HG02588 (cell line): ENCODE measurements at regions not wholly inside any gene's neighbourhood (a gene's known extent, or its start where the extent isn't known, plus 50 kb on each side); places are given as distances from the start of the nearest gene placed in this dataset.
"Not testable (repeated sequence)": the region's sequence is repeated elsewhere in the genome, so short reads cannot be mapped to it uniquely, and the experiment has no call there.

Source experiments
- ATAC-seq: cut with Tn5 transposase; IDR thresholded peaks from one replicate; pipeline ENCODE4 v1.9.1; 2021; ENCODE audit warnings: mild to moderate bottlenecking, moderate library complexity; ENCODE audit not compliant: unreplicated experiment

DNA sequence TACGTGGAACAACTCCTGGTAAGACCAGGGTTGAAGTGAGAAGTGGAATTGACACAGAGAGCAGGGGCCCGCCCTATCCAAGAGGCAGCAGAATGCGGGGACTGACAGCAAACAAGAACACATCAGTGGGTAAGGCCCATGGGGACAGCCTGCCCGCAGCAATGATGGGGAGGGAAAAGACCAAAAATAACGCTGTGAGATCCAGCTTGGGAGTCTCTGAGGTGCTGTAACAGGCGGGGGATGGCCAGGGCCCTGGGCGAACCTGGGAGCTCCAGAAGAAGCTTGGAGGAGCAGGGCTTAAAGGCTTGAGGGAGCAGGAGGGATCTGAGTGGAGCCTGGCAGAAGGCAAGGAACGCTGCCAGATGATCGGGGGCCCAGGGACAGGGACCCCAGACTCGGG lies 173.4 kb downstream of the TMEM200C start:
- no peak for ATAC-seq

DNA sequence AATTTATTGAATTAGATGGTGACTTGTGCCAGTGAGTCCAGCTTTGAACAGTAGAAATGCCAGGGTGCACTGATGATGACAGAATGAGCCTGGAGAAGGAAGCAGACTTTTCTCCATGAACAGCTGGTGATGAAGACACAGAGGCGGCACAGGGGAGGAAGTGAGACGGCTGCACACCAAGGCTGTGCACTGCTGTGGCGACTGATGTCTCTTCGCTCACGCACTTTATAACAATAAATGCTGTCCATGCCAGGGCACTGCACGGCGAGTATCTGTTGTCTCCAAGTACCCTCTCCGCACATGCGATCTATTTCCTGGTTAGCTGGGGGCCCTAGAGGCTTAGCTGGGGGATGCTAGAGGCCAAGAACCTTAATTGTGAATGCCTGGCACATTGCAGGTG lies 175.2 kb downstream of the TMEM200C start:
- ATAC-seq = no peak

GRCh38 chr18:5717256-5717655 lies 173.5 kb upstream of the EPB41L3 start:
- ATAC-seq = no peak

DNA sequence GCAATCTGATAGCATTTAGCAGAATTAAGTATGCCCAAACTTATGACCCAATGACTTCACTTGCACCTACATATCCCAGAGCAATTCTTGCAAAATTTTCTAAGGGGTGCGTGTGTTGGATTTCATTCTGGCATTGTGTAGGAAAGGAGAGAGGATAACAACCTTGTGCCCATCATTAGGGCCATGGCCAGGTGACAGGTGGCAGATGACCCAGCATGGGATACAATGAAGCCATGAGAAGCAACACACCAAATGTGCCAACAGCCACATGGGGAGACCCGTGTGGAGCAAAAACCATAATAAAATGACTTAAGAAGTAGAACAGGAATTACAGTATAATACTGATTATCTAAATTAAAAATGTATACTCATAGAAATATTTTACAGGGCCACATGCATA lies 166.9 kb upstream of the EPB41L3 start:
- ATAC-seq = no peak

GRCh38 chr18:5710235-5710634 lies 166.4 kb upstream of the EPB41L3 start:
- ATAC-seq = no peak

DNA sequence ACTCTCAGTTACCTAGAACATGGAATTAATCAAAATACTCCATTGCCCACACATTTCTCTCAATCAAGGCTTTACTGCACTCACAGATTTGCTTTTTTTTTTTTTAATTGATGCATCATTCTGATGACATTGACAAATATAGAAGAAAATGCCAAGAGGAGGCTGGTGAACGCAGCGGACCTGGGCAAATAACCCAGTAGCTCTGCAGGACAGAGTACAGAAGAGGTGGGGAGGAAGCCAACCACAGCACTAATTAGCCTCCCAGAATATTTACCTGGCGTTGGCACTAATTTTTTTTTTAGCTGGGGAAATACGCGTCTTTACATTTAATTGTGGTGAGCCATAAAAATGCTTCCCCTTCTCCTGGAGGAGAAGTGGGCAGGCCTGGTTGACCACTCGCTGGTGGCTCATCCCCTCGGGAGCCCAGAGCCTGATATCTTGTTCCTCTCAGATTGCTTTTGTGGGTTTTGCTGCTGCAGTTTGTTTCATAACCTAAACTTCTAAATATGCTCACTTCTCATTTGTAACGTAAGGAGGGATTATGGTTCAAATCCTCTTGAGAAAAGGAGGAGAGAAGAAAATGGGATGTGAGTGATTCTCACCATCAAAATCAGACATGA lies 165.8 kb upstream of the EPB41L3 start:
- ATAC-seq = no peak

- ATAC-seq = no peak
Measured at GRCh38 chr18:5707586-5707985, 163.8 kb upstream of the EPB41L3 start.

- no peak for ATAC-seq
Measured at GRCh38 chr18:5705393-5705792, 161.6 kb upstream of the EPB41L3 start.

DNA sequence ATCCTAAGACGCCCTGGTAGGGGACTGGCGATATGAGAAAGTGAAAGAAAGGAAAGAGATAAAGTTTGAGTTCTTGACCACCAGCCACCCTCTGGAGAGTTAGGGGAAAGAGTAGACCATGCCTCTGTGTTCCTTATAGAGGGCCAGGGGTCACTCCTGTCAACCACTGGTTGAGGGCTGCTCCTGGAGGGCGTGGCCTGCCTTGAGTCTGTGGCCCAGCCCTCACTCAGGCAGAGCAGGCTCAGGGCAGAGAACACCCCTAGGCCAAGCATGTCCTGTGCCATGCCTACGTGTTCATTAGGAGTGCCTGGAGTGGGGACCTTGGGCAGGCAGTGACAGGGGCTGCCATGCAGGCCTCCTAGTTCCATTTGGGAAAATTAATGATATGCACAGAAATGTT lies 161.1 kb upstream of the EPB41L3 start:
- no peak for ATAC-seq

DNA sequence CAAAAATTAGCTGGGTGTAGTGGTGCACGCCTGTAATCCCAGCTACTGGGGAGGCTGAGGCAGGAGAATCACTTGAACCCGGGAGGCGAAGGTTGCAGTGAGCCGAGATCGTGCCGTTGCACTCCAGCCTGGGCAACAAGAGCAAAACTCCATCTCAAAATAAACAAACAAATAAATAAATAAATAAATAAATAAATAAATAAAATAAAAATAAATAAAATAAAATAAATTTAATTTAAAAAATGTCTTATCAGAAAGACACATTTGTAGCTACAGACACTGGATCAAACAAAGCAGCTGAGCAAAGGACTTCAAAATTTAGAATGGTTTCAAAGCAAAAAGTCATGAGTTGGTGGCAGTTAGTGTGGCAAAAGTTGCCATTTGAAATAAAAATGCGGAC lies 158.2 kb upstream of the EPB41L3 start:
- ATAC-seq = not testable (repeated sequence)

- ATAC-seq = no peak
Measured at GRCh38 chr18:5693699-5694294, 150.0 kb upstream of the EPB41L3 start.

GRCh38 chr18:5678779-5679406 lies 135.1 kb upstream of the EPB41L3 start:
- ATAC-seq = no peak

DNA sequence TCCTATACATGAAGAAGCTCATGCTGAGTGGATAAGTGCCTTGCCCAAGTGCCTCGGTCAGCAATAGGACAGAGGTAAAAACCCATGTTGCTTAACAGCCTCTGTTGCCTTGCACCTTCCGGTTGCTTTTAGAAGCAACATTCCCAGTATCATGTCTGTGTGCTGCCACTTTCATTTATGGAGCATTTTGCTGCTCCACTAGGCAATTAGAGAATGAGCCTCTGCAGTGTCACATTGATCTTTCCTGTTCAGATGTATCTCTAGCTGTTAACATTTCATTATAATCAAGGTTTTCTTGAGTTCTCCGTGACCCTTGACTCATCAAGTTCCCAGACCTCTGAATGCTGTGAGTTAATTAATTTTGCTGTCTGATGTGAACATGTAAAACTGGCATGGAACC lies 134.5 kb upstream of the EPB41L3 start:
- ATAC-seq = no peak

- ATAC-seq = no peak
Measured at GRCh38 chr18:5673616-5674015, 129.8 kb upstream of the EPB41L3 start.

DNA sequence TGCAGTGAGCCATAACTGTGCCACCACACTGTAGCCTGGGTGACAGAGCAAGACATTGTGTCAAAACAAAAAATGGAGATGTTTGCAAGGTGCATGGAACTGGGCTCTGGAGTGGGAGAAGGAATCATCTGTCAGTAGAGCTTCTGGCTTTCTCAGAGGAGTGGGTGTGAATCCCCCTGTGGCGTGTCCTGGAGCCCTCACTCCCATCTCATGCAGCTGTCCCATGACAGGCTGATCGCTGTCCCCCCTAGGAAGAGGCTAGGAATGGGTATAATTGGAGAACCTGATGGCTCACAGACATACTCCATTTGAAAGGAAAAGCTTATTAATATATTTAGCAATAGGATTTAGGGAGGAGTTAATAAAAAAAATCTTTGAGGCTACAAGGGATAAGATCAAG lies 125.8 kb upstream of the EPB41L3 start:
- ATAC-seq = no peak

DNA sequence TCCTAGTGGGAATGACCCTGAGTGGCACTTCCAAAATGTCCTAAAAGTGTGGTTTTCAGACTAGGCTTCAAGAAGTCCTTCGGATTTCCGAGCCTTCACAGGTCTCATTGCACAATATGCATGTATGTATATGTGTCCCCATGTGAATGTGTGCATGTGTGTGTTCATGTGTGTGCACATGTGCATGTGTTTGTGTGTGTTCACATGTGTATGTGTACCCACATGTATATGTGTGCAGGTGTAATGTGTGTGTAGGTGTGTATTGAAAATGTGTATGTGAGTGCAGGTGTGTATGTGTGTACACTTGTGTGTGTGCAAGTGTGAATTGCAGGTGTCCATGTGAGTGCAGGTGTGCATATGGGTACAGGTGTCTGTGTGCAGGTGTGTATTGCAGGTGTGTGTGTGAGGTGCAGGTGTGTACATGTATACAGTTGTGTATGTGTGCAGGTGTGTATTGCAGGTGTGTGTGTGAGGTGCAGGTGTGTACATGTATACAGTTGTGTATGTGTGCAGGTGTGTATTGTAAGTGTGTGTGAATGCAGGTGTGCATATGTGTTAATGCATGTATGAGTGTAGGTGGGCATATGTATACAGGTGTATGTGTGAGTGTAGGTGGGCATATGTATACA lies 124.4 kb upstream of the EPB41L3 start:
- ATAC-seq = no peak

DNA sequence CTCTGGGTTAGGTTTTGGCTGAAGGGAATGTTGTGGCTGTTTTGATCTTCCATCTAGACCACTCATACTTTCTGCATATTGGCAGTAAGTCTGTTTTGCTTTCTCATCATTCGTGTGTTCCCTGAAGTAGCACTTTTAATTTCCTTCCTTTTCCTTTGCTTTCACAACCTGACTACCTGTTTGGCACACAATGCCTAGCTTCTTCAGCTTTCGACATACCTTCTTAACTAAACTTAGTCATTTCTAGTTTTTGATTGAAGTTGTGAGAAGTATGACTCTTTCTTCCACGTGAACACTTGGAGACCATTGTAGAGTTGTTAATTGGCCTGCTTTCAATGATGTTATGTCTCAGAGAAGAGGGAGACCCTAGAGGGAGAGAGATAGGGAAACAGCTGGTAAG lies 123.6 kb upstream of the EPB41L3 start:
- ATAC-seq = no peak

GRCh38 chr18:5662586-5663090 lies 118.8 kb upstream of the EPB41L3 start:
- ATAC-seq = no peak

DNA sequence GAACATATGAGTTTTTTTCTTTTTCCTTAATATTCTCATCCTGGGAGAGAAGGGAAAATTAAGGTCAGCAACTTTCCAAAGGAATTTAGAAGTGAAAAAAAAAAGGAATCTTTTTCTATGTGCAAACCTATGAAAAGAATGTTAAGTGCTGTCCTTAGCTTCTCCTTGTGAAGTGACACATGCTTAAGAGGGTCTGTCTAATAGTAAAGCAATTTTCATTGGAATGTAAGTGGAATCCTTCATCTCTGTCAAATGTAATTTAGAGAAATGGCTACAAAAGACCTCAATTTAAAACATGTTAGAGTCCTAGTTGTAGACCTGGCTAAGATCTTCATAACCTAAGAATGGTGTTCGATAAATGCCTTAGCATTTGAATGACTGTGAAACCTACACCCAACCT lies 117.4 kb upstream of the EPB41L3 start:
- no peak for ATAC-seq

DNA sequence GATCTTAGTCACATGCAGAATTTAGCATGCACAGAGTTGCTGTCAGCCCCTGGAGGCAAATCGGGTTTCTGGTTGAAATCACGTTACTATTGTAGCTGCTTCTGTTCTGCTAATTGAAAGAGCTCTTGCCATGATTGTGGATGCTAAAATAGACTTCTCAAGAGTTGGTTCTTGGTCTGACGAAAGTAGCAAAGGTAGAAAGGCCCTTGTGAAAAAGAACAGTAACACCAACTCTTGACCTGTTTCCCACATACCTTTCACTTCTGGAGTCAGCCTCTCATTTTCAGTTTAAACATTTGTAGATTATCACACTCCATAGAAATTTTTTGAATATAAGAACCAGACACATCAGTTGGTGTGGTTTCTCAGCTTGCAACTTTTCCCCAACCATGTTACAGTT lies 110.0 kb upstream of the EPB41L3 start:
- no peak for ATAC-seq

DNA sequence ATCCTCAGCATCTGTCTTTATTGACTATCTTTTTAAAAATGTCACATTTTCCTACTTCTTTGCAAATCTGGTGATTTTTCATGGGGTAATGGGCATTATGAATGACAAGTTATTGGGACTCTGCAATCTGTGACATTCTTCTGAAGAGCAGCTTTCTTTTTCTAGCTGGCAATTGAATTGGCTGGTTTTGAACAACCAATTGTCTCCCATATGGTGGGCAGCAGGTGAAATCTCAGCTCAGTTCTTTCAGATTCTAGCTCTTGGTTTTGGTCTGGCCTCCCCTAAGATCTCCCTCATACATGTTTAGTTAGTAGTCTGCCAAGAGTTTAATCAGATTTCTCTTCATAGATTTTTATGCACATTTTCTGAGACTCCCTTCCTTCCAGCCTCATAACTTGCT lies 107.9 kb upstream of the EPB41L3 start:
- no peak for ATAC-seq

DNA sequence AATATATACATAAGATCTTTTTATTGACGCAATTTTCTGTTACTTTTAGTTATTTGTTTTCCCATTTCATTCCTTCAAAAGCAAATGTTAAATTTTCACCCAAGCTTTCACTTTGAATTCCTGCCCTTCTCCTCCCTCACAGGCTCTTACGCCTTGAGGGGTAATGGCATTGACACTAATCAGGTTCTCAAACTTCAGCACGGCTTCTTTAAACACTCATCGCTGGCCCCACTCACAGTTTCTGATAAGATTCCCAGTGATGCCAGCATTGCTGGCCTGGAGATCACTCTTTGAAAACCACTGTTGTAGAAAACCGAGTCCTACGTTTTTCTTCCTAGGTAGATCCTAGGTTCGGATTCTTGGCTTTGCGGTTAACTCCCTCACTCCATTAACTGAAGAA lies 105.6 kb upstream of the EPB41L3 start:
- ATAC-seq = no peak
